ENCODE measurements at regions not wholly inside any gene's neighbourhood (a gene's known extent, or its start where the extent isn't known, plus 50 kb on each side); places are given as distances from the start of the nearest gene placed in this dataset.
A peak's percentile ranks its signal among the peaks of the same experiment; 100 is the strongest.

DNA sequence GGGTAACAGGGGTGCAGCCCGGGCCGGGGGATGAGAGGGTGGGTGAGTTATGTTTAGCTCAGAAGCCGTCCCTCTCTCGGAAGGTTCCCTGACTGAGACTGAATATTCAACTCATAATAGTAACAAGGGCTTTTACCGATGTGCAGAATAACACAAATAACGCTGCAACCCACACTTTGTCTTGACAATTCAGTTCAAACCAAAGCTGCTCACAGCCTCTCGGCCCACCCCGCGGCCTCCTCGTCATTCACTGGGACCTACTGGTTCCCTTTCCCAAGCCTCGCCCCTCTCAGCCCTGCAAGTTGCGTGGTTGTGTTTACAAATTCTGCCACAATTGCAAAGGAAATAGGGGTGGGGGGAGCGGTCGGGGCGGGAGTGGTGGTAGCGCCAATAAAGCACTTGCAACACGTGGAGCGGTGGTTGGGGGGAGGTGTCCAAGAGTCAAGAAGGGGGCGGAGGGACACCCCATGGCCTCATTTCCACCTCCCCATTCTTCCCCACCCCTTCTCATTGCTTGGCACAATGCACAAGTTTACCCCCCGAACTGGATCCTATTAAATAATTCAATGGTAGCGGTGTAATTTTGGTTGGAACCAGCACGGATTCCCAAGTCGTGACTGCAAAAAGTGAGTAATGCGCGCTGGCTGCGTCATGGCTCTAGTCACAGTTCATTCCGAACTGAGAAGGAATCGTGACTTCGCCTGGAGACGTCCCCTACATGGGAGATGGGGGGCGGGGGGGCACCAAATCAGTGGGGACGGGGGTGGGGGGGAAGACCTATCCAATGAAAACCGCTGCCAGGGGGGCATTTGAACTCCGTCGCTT lies 102.0 kb upstream of the HSD17B12 start:
- TF ChIP-seq, protein P1, sequence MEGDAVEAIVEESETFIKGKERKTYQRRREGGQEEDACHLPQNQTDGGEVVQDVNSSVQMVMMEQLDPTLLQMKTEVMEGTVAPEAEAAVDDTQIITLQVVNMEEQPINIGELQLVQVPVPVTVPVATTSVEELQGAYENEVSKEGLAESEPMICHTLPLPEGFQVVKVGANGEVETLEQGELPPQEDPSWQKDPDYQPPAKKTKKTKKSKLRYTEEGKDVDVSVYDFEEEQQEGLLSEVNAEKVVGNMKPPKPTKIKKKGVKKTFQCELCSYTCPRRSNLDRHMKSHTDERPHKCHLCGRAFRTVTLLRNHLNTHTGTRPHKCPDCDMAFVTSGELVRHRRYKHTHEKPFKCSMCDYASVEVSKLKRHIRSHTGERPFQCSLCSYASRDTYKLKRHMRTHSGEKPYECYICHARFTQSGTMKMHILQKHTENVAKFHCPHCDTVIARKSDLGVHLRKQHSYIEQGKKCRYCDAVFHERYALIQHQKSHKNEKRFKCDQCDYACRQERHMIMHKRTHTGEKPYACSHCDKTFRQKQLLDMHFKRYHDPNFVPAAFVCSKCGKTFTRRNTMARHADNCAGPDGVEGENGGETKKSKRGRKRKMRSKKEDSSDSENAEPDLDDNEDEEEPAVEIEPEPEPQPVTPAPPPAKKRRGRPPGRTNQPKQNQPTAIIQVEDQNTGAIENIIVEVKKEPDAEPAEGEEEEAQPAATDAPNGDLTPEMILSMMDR (conservative IDR thresholded peaks at IDR 0.05; ENCODE audit: low read depth in 2 of 2) = no peak
- TF ChIP-seq EZH2 (IDR thresholded peaks at IDR 0.05; ENCODE audit: low read depth, unreplicated experiment) (peak; percentile 49), CREB1 (CRISPR knock-in tag; IDR thresholded peaks at IDR 0.05; ENCODE audit: low read depth) (no peak), EZH2phosphoT487 (IDR thresholded peaks at IDR 0.05; ENCODE audit: unreplicated experiment) (no peak), JUNB (IDR thresholded peaks at IDR 0.05; ENCODE audit: unreplicated experiment) (no peak), POLR2AphosphoS5 (IDR thresholded peaks at IDR 0.05; ENCODE audit: low read depth) (no peak), ZNF114 (CRISPR knock-in tag; IDR thresholded peaks at IDR 0.05) (no peak), STAT1 (IDR thresholded peaks at IDR 0.05; ENCODE audit: unreplicated experiment) (no peak), NANOG (IDR thresholded peaks at IDR 0.05; ENCODE audit: borderline replicate concordance) (no peak), ZNF331 (CRISPR knock-in tag; IDR thresholded peaks at IDR 0.05; ENCODE audit: low read depth) (no peak)
- TF ChIP-seq, protein P2, sequence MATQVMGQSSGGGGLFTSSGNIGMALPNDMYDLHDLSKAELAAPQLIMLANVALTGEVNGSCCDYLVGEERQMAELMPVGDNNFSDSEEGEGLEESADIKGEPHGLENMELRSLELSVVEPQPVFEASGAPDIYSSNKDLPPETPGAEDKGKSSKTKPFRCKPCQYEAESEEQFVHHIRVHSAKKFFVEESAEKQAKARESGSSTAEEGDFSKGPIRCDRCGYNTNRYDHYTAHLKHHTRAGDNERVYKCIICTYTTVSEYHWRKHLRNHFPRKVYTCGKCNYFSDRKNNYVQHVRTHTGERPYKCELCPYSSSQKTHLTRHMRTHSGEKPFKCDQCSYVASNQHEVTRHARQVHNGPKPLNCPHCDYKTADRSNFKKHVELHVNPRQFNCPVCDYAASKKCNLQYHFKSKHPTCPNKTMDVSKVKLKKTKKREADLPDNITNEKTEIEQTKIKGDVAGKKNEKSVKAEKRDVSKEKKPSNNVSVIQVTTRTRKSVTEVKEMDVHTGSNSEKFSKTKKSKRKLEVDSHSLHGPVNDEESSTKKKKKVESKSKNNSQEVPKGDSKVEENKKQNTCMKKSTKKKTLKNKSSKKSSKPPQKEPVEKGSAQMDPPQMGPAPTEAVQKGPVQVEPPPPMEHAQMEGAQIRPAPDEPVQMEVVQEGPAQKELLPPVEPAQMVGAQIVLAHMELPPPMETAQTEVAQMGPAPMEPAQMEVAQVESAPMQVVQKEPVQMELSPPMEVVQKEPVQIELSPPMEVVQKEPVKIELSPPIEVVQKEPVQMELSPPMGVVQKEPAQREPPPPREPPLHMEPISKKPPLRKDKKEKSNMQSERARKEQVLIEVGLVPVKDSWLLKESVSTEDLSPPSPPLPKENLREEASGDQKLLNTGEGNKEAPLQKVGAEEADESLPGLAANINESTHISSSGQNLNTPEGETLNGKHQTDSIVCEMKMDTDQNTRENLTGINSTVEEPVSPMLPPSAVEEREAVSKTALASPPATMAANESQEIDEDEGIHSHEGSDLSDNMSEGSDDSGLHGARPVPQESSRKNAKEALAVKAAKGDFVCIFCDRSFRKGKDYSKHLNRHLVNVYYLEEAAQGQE (IDR thresholded peaks at IDR 0.05; ENCODE audit: unreplicated experiment) = no peak
- TF ChIP-seq, protein P3, sequence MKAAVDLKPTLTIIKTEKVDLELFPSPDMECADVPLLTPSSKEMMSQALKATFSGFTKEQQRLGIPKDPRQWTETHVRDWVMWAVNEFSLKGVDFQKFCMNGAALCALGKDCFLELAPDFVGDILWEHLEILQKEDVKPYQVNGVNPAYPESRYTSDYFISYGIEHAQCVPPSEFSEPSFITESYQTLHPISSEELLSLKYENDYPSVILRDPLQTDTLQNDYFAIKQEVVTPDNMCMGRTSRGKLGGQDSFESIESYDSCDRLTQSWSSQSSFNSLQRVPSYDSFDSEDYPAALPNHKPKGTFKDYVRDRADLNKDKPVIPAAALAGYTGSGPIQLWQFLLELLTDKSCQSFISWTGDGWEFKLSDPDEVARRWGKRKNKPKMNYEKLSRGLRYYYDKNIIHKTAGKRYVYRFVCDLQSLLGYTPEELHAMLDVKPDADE (IDR thresholded peaks at IDR 0.05) = no peak
- TF ChIP-seq, protein P4, sequence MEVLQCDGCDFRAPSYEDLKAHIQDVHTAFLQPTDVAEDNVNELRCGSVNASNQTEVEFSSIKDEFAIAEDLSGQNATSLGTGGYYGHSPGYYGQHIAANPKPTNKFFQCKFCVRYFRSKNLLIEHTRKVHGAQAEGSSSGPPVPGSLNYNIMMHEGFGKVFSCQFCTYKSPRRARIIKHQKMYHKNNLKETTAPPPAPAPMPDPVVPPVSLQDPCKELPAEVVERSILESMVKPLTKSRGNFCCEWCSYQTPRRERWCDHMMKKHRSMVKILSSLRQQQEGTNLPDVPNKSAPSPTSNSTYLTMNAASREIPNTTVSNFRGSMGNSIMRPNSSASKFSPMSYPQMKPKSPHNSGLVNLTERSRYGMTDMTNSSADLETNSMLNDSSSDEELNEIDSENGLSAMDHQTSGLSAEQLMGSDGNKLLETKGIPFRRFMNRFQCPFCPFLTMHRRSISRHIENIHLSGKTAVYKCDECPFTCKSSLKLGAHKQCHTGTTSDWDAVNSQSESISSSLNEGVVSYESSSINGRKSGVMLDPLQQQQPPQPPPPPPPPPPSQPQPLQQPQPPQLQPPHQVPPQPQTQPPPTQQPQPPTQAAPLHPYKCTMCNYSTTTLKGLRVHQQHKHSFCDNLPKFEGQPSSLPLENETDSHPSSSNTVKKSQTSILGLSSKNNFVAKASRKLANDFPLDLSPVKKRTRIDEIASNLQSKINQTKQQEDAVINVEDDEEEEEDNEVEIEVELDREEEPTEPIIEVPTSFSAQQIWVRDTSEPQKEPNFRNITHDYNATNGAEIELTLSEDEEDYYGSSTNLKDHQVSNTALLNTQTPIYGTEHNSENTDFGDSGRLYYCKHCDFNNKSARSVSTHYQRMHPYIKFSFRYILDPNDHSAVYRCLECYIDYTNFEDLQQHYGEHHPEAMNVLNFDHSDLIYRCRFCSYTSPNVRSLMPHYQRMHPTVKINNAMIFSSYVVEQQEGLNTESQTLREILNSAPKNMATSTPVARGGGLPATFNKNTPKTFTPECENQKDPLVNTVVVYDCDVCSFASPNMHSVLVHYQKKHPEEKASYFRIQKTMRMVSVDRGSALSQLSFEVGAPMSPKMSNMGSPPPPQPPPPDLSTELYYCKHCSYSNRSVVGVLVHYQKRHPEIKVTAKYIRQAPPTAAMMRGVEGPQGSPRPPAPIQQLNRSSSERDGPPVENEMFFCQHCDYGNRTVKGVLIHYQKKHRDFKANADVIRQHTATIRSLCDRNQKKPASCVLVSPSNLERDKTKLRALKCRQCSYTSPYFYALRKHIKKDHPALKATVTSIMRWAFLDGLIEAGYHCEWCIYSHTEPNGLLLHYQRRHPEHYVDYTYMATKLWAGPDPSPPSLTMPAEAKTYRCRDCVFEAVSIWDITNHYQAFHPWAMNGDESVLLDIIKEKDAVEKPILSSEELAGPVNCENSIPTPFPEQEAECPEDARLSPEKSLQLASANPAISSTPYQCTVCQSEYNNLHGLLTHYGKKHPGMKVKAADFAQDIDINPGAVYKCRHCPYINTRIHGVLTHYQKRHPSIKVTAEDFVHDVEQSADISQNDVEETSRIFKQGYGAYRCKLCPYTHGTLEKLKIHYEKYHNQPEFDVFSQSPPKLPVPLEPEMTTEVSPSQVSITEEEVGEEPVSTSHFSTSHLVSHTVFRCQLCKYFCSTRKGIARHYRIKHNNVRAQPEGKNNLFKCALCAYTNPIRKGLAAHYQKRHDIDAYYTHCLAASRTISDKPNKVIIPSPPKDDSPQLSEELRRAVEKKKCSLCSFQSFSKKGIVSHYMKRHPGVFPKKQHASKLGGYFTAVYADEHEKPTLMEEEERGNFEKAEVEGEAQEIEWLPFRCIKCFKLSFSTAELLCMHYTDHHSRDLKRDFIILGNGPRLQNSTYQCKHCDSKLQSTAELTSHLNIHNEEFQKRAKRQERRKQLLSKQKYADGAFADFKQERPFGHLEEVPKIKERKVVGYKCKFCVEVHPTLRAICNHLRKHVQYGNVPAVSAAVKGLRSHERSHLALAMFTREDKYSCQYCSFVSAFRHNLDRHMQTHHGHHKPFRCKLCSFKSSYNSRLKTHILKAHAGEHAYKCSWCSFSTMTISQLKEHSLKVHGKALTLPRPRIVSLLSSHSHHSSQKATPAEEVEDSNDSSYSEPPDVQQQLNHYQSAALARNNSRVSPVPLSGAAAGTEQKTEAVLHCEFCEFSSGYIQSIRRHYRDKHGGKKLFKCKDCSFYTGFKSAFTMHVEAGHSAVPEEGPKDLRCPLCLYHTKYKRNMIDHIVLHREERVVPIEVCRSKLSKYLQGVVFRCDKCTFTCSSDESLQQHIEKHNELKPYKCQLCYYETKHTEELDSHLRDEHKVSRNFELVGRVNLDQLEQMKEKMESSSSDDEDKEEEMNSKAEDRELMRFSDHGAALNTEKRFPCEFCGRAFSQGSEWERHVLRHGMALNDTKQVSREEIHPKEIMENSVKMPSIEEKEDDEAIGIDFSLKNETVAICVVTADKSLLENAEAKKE (CRISPR knock-in tag; IDR thresholded peaks at IDR 0.05) = no peak

Data from GM23338 (cell line).